HuH-7 (cell line): ENCODE measurements at regions not wholly inside any gene's neighbourhood (a gene's known extent, or its start where the extent isn't known, plus 50 kb on each side); places are given as distances from the start of the nearest gene placed in this dataset.
"Not testable (repeated sequence)": the region's sequence is repeated elsewhere in the genome, so short reads cannot be mapped to it uniquely, and the experiment has no call there.

Experiments used
- DNase-seq: peaks from one replicate; pipeline ENCODE4 v3.0.0; 2011; ENCODE audit warnings: low spot score

DNA sequence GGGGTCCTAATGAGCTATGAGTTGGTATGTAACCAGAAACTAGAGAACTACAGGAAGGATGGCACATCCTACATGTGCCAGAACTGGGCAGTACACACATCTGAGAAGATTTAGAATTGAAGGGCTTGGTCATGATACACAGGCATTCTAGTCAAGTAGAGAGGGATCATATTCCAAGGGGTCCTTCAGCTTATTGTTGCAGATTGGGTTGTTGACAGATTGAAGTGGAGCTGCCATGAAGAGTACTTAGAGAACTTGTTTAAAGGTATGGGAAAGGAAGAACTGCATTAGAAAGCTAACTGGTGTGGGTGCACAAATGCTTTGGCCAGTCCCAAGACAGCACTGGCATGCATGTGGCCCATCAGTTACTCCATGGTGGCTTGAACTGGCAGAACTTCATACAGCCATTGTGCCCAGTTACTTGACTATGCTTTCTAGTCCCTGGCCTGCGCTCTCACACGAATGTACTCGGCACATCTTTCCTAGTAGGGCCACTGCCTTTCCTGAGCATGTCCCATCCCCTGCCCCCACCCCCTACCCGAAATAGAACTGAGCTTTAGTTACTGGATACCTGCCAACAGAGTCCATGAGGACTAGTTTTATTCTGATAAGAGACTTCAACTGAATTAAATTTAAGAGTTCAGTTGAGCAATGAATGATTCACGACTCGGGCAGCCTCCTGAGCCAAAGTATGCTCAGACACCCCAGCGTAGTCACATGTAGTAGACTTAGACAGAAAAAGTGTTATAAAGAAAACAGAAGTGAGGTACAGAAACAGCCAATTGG is 64.0 kb downstream of the CCNG2 start:
- no peak for DNase-seq

- DNase-seq, result no peak
Measured at GRCh38 chr4:77225022-77225421, 68.0 kb downstream of the CCNG2 start.

- no peak for DNase-seq
Measured at GRCh38 chr4:77226939-77227705, 70.1 kb downstream of the CCNG2 start.

- no peak for DNase-seq
Measured at GRCh38 chr4:77229433-77229832, 72.4 kb downstream of the CCNG2 start.

- DNase-seq, result no peak
Measured at GRCh38 chr4:77232653-77233052, 75.6 kb downstream of the CCNG2 start.

- no peak for DNase-seq
Measured at GRCh38 chr4:77235289-77235854, 78.4 kb downstream of the CCNG2 start.

GRCh38 chr4:77236806-77237205 is 79.8 kb downstream of the CCNG2 start:
- no peak for DNase-seq

DNA sequence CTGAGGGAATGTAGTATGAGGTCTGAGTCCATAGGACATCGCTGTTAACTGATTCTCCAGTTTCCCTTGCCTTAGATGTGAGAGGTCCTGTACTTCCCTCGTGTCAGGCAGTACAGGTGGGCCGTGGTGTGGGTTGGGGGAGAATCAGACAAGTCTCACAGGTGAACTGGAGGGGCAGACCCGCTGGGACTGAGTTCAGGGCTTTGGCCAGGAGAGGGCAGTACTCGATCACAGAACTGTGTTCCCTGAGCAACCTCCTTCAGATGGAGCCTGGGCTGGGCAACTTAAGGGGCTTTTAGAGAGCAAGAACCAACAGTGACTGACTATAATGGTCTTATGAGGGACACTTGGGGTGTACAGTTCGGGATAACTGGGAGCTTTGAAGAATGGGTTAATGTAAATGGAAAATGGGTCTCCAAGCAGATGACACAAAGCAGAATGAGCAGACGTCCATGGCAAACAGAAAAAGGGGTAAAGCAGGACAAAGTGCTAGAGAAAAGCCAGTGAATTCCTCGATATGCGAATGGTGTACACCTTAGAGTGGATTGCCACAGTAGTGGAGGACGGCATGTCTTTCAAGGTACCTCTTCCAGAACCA is 83.6 kb downstream of the CCNG2 start:
- peak; percentile 49 for DNase-seq

- DNase-seq, result no peak
Measured at GRCh38 chr4:77248805-77249204, 91.8 kb downstream of the CCNG2 start.

- DNase-seq, result no peak
Measured at GRCh38 chr4:77251751-77252150, 94.7 kb downstream of the CCNG2 start.

GRCh38 chr4:77263247-77263646 is 106.2 kb downstream of the CCNG2 start:
- no peak for DNase-seq

DNA sequence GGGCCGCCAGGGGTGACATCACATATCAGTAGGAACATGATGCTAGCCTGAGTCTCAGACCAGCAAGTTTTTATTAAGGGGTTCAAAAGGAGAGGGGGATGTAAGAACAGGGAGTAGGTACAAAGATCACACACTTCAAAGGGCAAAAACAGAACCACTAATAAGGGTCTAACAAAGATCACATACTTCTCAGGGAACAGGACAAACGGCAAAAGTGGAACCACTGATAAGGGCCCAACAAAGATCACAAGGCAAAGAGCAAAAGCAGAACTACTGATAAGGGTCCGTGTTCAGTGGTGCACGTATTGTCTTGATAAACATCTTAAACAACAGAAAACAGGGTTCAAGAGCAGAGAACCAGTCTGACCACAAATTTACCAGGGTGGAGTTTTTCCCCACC is 107.0 kb downstream of the CCNG2 start:
- not testable (repeated sequence) for DNase-seq

- no peak for DNase-seq
Measured at GRCh38 chr4:77264826-77265225, 107.8 kb downstream of the CCNG2 start.

DNA sequence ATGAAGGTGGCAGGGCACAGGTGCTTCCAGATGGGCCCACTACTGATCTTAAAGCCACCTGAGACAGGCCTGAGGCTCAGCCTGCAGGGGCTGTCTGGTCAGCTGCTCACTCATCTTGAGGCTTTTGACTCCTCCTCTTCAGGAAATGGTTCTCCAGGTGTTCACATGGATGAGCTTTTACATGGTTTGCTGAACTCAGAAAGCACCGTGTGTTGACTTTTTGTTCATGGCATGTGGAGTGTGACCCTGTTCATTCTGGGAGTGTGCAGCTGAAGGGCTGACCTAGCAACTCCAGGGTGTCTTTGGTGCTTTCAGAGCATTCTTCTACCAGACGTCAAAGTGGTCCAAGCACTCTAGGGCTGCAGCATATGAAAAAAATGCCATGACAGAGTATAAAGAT is 111.1 kb downstream of the CCNG2 start:
- DNase-seq, result no peak

DNA sequence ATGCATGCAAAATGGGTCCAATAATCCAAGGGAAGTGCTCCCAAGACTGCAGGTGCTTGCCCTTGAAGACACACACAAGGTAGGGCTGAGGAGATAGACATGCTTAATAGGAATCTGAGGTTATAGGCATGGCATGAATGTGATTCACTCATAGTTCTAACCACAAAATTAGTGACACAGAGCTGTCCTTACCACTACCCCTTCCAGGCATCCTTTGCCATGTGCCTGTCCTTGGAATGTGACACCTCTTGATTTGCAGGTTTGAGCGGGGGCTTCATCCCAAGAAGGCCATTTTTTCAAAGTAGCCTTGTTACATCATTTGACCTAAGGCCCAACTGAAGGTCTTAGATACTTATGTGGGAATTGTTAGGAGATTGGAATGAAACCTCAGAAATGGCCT is 112.5 kb downstream of the CCNG2 start:
- DNase-seq, result no peak

- no peak for DNase-seq
Measured at GRCh38 chr4:77273412-77273811, 116.4 kb downstream of the CCNG2 start.

DNA sequence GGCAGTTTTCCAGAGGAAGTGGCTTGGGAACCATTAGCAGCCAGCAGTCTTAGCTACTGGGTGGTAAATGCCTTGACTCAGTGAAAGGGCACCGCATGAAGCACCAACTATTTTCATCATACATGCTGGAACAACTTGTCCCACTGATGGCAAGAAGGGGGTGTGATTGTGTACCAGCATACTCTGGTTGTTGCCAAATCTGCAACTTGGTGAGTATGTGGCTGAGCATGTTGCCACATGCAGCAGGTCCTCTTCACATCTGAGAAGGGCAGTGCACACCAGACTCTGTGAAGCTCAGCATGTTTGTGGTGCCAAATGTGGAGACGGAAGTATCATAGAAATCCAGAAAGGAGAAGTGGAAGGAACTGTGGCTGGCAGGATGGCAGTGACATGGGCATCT is 122.1 kb downstream of the CCNG2 start:
- not testable (repeated sequence) for DNase-seq

GRCh38 chr4:77282305-77282704 is 125.3 kb downstream of the CCNG2 start:
- DNase-seq, result no peak

- DNase-seq, result no peak
Measured at GRCh38 chr4:77284036-77284435, 127.0 kb downstream of the CCNG2 start.

DNA sequence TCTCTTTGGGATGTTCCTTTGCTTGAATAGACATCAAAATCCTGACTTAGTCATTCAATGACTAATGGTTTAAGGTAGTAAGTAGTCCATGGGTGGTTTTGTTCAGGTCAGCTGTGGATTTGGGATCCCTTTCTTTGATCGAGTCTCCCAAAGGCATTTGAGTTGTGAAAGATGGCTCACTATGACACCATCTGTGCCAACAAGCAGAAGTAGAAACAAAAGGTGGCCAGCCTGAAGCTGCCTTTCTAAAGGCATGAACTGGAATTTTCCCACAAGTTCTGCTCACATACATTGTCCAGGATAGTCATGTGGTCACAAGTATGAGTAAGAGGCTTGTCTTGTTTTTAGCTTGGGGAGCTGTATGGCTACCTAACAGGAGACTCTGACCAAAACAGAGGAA is 129.9 kb downstream of the CCNG2 start:
- DNase-seq, result no peak

GRCh38 chr4:77293426-77293825 is 136.4 kb downstream of the CCNG2 start:
- DNase-seq, result no peak

GRCh38 chr4:77300996-77301395 is 144.0 kb downstream of the CCNG2 start:
- DNase-seq, result not testable (repeated sequence)

DNA sequence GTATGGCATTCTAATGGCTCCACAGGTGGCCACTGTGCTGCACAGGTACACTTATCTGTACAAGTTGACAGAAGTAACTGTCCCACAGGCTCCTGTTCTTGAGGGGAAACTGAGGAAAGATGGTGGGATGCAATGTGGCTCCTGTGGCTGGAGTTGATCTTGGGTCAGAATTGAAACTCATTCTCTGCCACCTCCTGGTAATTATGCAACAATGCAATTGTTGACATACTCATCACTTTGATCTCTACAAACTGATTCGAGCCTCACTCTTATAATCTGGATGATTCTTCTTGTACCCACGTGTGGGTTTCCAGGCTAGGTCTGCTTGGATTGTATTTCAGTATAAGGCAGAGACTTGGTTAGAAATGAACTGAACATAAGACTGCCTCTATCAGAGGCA is 148.8 kb downstream of the CCNG2 start:
- no peak for DNase-seq
